HK-2 (cell line): ENCODE measurements at regions not wholly inside any gene's neighbourhood (a gene's known extent, or its start where the extent isn't known, plus 50 kb on each side); places are given as distances from the start of the nearest gene placed in this dataset.
"Not testable (repeated sequence)": the region's sequence is repeated elsewhere in the genome, so short reads cannot be mapped to it uniquely, and the experiment has no call there.

Experiments
- DNase-seq: peaks from one replicate; pipeline ENCODE4 v3.0.0-alpha.2; 2018; ENCODE audit not compliant: unreplicated experiment

DNA sequence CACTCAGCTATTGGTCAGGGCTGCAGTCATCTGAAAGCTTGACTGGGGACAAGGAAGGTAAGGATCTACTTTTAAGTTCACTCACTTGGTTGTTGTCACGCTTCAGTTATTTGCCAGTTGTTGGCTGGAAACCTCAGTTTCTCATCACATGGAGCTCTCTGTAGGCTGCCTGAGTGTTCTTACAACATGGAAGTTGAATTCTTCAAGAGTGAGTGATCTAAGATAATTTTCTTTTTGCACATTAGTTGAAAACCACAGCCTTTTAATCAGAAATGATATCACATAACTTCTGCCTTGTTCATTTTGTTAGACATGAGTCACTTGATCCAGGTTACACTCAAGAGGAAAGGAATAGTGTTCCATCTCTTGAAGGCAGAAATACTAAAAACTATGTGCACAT is 552.7 kb downstream of the RAPGEF2 start:
- DNase-seq, result peak; percentile 25

DNA sequence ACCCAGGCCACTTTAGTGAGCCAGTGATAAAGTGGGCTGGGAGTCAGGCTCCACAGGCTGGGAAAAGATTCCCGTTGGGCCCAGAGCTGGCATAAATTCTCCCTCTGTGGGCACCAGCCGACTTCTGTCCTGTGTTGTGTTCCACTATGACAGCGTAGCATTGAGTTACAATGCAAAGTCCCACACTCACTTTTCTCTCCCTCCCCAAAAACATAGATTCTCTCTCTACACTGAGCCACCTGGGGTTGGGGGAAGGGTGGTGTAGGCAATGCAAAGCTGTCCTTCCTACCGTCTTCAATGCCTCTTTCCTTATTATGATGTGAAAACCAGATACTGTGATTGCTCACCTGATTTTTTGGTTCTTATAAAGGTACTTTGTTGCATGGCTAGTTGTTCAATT is 566.2 kb downstream of the RAPGEF2 start:
- no peak for DNase-seq

DNA sequence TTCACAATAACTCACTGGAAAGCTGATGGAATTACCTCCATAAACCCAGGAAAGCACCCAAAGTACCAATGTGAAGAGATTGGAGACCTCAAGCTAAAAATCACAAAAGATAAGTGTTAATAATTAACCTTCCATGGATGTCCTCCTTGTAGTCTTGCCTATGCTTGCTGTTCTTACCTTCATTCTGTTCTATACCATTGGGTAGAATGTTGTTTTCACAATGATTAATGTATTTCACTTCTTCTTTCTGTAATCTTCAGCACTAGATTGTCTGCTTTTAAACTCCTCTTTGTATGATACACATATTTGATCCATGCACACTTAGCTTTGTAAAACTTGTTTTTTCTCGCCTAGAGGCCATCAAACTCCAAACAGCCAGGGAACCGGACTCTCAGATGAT is 570.3 kb downstream of the RAPGEF2 start:
- no peak for DNase-seq

- no peak for DNase-seq
These were observed 571.4 kb downstream of the RAPGEF2 start for GRCh38 chr4:159674241-159674640.

- DNase-seq, result no peak
These were observed 574.6 kb downstream of the RAPGEF2 start for GRCh38 chr4:159677521-159677920.

GRCh38 chr4:159682996-159683395 is 580.1 kb downstream of the RAPGEF2 start:
- no peak for DNase-seq

- DNase-seq, result no peak
These were observed 581.2 kb downstream of the RAPGEF2 start for GRCh38 chr4:159684061-159684460.

DNA sequence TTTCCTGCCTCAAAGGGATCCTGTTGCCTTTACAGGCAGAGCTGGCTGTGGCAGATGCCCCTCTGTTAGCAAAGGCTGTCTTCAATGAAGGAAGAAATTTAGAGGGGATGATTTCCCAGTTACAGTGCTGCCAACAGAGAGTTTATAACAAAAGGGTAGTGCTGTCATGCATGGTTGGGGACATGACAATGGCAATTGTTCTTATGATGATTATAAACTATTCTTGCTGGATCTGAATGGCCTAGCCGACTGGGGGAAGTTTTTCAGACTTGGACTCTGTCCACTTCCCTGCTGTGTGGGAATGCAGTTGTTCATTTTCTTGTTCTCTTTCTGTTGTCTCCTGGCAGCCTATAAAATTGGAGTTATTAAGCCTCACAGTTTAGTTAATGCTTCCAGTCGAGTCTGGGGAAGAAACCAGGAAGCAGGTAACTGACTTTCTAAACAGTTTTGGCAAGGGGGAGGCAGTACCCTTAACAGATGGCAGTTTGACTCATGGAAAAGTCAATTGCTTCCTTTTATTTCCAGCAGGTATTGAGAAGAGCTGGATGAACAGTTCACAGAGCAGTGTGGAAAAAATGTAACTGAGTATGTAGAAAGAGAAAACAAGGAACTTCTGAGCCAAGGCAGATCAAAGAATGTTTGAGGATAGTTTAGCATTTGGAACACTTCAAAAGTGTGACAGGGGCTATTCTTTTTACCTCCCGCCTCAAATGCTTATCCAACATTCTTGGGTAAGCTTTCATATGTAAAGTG is 582.6 kb downstream of the RAPGEF2 start:
- no peak for DNase-seq

GRCh38 chr4:159689526-159689925 is 586.6 kb downstream of the RAPGEF2 start:
- no peak for DNase-seq

DNA sequence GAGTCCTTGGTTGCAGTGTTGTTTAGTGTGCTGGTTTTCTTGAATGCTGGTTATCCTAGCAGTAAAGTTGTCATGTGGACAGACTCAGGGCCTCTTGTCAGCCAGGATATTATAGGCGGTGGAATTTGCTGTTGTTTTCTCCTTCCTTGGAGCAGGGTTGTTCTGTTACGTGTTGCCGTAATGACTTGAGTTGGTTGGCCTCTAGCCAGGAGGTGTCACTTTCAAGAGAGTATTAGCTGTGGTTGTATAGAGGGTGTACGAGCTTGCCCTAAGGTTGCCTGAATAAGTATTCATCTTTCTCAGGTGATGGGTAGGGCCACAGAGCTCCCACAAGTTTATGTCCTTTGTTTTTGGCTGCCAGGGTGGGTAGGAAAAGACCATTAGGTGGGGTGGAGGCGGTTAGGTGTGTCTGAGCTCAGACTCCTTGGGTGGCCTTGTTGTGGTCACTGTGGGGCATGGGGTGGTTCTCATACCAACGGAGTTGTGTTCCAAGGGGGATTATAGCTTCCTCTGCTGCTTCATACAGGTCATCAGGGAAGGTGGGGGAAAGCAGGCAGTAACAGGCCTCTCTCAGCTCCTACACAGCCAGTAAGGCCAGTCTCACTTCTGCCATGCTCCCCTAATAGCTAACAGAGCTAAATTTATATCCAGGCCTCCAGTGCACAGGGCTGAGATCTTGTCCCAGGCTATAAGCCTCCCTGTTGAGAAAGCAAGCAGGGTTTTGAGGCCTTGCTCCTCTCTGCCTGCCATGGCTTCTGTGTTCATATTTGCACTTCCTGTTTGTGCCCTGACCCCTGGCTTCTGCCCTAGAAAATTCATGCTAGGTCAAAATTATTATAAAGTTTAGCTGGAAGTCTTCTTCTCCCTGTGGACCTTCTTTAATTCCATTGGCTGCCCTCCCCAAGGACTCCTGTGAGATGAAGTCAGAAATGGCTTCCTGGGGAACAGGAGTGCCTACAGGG is 594.7 kb downstream of the RAPGEF2 start:
- DNase-seq, result no peak

DNA sequence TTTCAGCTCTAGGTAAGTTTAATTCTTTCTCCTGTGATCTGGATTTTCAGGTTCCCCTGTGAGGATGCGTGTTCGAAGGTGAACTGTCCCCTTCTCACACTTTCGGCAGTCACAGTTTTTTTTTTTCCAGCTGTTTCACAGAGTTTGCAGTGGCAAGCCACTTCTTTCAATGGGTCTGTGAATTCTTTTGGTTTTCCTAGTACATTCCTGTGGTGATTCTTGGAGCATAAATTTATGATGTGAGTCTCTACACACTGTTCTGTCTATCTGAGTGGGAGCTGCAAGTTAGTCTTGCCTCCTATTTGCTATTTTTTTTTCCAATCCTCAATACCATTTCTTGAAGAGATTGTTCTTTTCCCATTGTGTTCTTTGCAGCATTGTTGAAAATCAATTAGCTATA is 595.5 kb downstream of the RAPGEF2 start:
- no peak for DNase-seq

DNA sequence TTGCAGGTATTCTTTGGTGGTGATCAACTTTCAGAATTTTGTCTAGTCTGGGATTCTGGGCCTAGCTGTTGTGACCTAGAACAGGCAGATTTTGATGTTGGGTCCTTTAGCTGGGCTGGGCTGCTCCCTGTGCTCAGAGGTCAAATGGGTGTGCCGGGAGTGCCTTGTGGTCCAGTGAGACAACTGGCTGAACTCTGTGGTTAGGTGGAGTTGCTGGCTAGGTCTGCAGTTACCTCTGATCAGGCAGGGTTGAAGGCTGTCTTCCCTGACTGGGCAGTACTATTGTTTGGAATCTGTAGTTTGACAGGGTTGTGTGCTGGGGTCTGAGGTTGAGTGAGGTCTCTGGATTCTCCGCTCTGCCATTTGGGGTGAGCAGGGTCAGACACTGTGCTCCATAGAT is 599.3 kb downstream of the RAPGEF2 start:
- DNase-seq, result no peak

GRCh38 chr4:159705334-159705733 is 602.5 kb downstream of the RAPGEF2 start:
- no peak for DNase-seq

DNA sequence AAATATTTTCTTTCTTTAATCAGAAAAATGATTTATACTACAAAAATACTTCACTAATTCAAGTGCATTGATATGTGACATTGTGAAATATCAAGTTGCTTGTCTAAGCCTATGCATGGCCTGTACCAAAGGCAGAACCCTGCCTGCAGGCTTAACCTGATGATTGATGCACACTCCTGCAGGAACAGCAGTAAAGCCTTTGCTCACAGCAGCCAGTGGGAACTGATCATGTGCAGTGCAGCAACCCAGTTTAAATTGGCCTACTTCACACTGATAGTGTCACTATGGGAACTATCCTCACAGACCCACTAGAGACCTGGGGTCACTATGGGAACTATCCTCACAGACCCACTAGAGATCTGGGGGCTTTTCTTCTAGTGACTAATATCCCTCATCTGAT is 603.8 kb downstream of the RAPGEF2 start:
- DNase-seq, result no peak

- DNase-seq, result not testable (repeated sequence)
These were observed 612.3 kb downstream of the RAPGEF2 start for GRCh38 chr4:159715180-159715579.

- no peak for DNase-seq
These were observed 616.7 kb downstream of the RAPGEF2 start for GRCh38 chr4:159719531-159719930.

GRCh38 chr4:159722052-159722451 is 619.2 kb downstream of the RAPGEF2 start:
- no peak for DNase-seq

- DNase-seq, result no peak
These were observed 620.0 kb downstream of the RAPGEF2 start for GRCh38 chr4:159722918-159723317.

- DNase-seq, result no peak
These were observed 620.6 kb downstream of the RAPGEF2 start for GRCh38 chr4:159723341-159724048.

DNA sequence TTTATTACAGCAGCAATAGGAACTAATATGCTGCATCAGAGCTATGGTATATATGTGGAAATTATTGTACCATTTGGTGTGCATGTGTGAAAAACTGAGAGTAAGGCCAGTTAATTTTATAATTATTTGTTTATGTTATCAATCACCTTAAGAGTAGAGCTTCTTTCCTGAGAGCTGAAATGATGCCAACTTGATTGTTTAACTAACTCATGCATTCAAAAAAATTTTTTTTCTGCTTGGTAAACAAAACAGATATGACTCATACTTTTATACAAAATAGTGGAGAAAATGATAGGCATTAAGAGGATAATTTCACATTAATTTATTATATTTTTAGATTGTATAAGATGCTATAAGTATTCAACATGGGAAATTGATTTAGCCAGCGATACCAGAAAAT is 622.7 kb downstream of the RAPGEF2 start:
- DNase-seq, result no peak

- no peak for DNase-seq
These were observed 632.7 kb downstream of the RAPGEF2 start for GRCh38 chr4:159735281-159736207.
